Subcutaneous abdominal adipose tissue (tissue), 5 donors: ENCODE measurements at regions not wholly inside any gene's neighbourhood (a gene's known extent, or its start where the extent isn't known, plus 50 kb on each side); places are given as distances from the start of the nearest gene placed in this dataset.

Experiments used
- H3K27ac ChIP-seq: one replicate; pipeline ENCODE4 v1.7.0; 2013; ENCODE audit warnings: low read depth, mild to moderate bottlenecking, inconsistent platforms, low read length, moderate library complexity
- H3K27me3 ChIP-seq, 5 donors: one replicate each; pipeline ENCODE4 v1.7.0; 2013; ENCODE audit warnings: low read length in 5 of 5, inconsistent platforms in 1 of 5; ENCODE audit not compliant: control insufficient read depth in 5 of 5, insufficient read depth in 4 of 5
- H3K36me3 ChIP-seq, 5 donors: one replicate each; pipeline ENCODE4 v1.7.0; 2013; ENCODE audit warnings: low read length in 5 of 5; ENCODE audit not compliant: control insufficient read depth in 5 of 5, insufficient read depth in 5 of 5
- H3K4me1 ChIP-seq, 5 donors: one replicate each; pipeline ENCODE4 v1.7.0; 2013; ENCODE audit warnings: low read length in 5 of 5, mild to moderate bottlenecking in 3 of 5, moderate library complexity in 1 of 5; ENCODE audit not compliant: control insufficient read depth in 5 of 5, insufficient read depth in 5 of 5
- H3K4me3 ChIP-seq, 5 donors: one replicate each; pipeline ENCODE4 v1.7.0; 2013; ENCODE audit warnings: low read length in 5 of 5, low read depth in 1 of 5
- H3K9ac ChIP-seq, 5 donors: one replicate each; pipeline ENCODE4 v1.7.0; 2013; ENCODE audit warnings: low read length in 5 of 5, mild to moderate bottlenecking in 4 of 5, moderate library complexity in 3 of 5
- H3K9me3 ChIP-seq, 5 donors: one replicate each; pipeline ENCODE4 v1.7.0; 2013; ENCODE audit warnings: low read length in 5 of 5; ENCODE audit not compliant: control insufficient read depth in 5 of 5
- donor health status: healthy.
- donor health status: healthy.
- donor health status: healthy.
- donor health status: healthy.
- donor health status: healthy.

DNA sequence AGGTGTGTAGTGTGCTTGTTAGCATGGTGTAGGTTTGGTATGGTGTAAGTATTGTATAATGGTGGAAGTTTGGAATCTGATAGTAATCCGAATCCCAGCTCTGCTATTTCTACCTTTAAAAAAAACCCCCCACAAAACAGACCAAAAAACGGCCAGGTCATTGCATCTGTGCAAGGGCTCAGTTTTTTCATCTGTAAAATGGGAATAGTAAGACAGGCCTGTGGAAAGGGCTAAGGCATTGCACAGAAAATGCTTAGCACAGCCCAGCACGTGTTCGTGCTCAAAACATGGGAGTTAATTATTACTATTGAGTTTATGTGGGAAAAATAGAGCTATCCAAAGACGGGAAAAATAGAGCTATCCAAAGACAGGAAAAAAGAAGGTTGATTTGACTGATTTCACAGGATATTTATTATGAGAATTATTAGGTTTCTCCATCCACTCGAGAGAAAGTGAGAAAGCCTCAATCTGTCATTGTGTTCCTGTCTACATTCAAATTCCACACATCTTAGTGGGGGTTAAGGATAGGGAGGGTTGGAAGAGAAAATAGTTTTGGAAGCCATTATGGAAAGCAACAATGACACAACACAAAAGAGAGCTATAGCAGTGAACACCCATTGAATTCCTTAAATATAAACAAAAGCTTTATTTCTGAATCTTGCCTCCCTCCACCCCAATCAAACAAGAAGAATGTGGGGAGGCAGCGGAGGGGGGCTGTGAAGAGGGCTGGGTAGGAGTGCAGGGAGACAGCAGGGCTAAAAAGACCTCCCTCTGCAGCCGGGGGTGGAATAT, 126.8 kb upstream of the MAX start:
- Histone ChIP-seq H3K4me3 (peak overlapping the region; percentile 46 to 81 (median 65)), H3K36me3 (no peaks in the 10 kb centered on the region), H3K27me3 (no peaks in the 10 kb centered on the region), H3K4me1 (peaks cover 0 to 34% (median 27%) of the 10 kb centered on the region in 5 donors), H3K9me3 (no peaks in the 10 kb centered on the region), H3K27ac (peak overlapping the region; percentile 74), H3K9ac (peak overlapping the region in 3 of 5 donors; percentile 64 to 80 (median 68))

DNA sequence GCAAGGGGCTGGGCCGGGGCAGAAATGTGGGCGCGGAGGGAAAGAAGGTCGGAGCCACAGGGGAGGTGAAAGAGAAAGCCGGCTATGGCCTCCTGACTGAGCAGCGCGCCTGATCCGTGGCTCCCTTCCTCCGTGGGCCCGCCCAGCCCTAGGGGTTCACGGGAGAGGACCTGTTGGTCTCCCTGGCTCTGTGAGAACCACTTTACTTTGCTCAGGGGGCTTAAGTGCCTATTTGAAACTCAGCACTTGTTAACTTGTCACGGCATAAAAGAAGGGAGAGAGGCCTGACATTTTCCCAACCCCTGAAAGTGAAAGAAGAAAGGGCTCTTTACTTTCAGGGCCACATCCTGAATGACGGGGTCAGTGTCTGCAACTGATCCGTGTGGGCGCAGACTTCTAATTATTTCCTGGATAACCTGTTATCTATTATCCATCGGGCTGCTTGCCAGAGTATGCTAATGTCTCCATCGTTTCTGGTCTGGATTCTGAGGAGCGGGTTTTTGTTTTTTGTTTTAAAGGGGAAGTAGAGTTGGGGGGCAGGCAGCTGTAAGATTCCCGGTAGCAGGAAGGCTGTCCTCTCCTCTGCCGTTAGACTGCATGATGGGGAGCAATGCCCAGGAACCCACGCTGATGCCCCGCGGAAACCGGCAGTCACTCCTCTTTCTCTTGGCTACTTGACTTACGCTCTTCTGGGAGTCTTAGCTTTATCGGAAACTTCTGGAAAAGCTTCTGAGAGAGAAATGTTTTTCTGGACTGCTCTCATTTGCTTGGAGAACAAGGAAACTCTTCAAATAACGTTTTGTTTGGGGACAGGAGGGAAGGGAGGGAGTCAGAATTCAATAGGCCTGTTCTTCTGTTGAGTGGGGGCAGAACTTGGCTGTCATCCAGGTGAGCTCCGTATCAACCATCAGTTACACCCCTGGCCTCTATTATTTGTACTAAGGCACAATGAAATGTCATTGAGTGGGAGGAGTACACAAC, 127.7 kb upstream of the MAX start:
- Histone ChIP-seq H3K27me3 (no peaks in the 10 kb centered on the region), H3K4me1 (peaks cover 0 to 28% (median 23%) of the 10 kb centered on the region in 5 donors), H3K36me3 (no peaks in the 10 kb centered on the region), H3K9ac (peak overlapping the region; percentile 64 to 94 (median 74)), H3K4me3 (peak overlapping the region; percentile 60 to 81 (median 70)), H3K9me3 (peaks cover 0 to 2% (median 0%) of the 10 kb centered on the region in 5 donors), H3K27ac (peak overlapping the region; percentile 74)

DNA sequence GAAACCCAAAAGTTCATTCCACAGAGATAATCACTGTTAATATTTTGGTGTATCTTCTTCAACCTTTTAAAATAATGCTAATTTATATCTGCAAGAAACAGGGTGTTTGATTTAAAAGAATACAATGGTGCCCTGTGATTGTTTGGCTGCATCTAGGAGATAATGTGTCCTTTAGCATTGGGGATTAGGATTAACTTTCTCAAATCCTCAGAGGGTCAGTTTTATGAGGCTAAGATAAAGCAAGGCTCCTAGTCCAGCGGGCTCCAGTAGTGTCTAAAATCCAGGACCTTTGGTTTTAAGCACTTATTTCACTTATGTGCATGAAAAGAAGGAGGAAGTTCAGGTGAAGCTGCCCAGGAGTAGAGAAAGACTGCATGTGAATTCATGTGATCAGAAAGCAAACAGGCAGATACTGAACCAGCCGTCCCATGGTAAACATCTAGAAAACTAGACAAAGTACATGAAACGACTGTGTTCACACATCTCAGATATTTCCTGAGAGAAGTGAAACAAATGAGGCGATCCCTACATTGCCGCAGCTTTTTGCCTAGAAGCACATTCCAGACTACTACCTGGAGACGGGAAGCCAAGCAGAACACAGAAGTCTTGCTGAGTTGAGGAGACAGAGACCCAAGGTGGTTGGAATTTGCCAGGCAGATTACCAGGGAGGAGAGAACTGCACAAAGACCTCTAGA, 129.1 kb upstream of the MAX start:
- Histone ChIP-seq H3K9ac (no peak overlapping the region), H3K27me3 (no peaks in the 10 kb centered on the region), H3K4me3 (no peak overlapping the region), H3K36me3 (no peaks in the 10 kb centered on the region), H3K9me3 (peaks cover 0 to 2% (median 0%) of the 10 kb centered on the region in 5 donors), H3K27ac (no peak overlapping the region), H3K4me1 (peaks cover 0 to 24% (median 20%) of the 10 kb centered on the region in 5 donors)

DNA sequence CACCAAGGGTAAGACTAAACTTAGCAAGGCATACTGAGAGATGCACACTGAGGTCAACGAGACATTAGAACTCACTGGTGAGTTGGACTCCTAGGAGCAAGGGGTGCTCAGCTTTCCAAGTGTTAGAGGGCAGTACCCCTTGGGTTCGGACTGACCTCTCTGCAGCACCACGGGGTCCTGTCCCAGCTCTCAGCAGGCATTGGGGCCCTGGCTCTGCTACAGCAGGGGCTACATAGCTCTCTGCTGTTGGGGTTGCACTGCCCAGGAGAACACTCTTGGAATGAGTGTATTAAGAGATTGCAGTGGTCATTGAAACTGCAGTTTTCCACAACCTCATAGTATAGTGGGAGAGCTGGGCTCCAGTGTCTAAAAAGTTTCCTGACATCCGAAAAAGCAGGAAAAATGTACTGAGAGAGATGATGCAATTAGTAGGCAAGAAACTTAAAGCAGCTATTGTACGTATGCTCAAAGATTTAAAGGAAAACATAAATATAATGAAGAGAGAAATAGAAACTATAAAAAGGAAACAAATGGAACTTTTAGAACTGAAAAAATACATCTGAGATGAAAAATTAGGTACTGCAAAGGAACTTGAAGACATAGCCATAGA, 132.5 kb upstream of the MAX start:
- no peak overlapping the region for H3K27ac ChIP-seq
- peaks cover 0 to 2% (median 0%) of the 10 kb centered on the region in 5 donors for H3K9me3 ChIP-seq
- no peaks in the 10 kb centered on the region for H3K27me3 ChIP-seq
- H3K9ac ChIP-seq = no peak overlapping the region
- no peak overlapping the region for H3K4me3 ChIP-seq
- no peaks in the 10 kb centered on the region for H3K36me3 ChIP-seq
- peaks cover 4 to 39% (median 33%) of the 10 kb centered on the region in 5 donors for H3K4me1 ChIP-seq

DNA sequence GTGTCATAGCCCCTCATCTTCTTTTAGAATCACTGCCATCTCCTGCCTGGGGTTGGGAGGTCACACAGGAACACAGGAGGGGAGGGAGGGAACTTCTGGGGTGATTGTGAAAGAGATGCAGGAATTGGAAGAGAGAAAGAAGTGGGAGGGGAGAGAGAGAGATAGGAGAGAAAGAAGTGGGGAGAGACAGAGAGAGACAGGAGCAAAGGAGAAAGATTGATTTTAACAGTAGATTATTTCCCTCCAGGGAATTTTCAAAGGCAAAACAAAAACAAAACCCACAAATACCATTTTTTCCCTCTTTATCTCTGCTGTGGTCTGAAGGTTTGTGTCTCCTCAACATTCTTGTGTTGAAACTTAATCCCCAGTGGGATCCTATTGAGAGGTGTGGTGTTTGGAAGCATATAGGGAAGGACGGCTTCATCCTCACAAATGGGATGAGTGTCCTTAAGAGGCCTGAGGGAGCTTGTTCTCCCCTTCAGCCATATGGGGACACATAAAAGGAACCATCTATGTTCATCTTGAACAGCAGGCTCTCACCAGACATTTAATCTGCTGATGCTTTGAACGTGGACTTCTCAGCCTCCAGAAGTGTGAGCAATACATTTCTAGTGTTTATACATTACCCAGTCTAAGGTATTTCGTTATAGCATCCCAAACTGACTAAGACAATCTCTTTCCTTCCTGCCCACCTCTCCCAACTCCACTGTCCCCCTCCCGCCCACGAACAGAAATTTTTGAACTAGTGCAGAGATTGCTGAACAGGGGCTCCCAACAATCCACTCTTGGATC, 134.9 kb upstream of the MAX start:
- no peak overlapping the region for H3K27ac ChIP-seq
- peaks cover 0 to 2% (median 0%) of the 10 kb centered on the region in 5 donors for H3K9me3 ChIP-seq
- no peak overlapping the region for H3K9ac ChIP-seq

DNA sequence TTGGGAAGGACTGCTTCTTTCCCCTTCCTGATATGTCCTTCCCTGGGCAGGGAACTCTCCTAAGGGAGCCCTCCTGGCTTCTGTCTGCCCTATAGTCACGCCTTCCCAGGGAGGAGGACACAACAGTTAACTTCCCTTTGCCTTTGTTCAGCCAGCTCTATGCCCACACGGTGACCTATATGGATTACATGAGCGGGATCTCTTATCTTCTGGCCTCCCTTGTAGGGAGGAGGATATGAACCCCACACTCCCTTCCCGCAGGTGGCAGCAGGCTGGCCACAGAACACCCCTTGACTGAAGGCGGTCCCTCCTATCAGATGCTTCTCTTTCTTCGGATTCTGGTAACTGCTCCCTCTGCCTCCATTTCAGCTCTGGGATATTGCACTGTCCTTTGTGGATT, 135.6 kb upstream of the MAX start:
- no peak overlapping the region for H3K9ac ChIP-seq
- no peak overlapping the region for H3K27ac ChIP-seq

More for the DNA sequence above, 134.9 kb upstream of the MAX start:
- peaks cover 4 to 34% (median 28%) of the 10 kb centered on the region in 5 donors for H3K4me1 ChIP-seq
- H3K36me3 ChIP-seq = no peaks in the 10 kb centered on the region
- H3K4me3 ChIP-seq = no peak overlapping the region
- no peaks in the 10 kb centered on the region for H3K27me3 ChIP-seq

DNA sequence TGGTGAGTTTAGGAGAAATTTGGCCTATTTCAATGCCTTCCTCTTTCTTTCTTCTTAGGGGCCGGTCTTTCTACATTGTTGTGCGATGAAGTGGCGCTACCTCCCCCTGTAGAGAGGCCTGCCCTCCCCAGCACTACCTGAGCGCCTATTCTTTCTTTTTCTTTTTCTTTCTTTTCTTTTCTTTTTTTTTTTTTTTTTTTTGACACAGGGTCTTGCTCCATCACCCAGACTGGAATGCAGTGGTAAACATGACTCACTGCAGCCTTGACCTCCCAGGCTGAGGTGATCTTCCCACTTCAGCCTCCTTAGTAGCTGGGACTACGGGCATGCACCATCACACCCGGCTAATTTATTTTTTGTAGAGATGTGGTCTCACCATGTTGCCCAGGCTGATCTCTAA, 136.1 kb upstream of the MAX start:
- Histone ChIP-seq H3K27ac (no peak overlapping the region), H3K27me3 (no peaks in the 10 kb centered on the region), H3K4me3 (no peak overlapping the region), H3K4me1 (peaks cover 4 to 34% (median 28%) of the 10 kb centered on the region in 5 donors), H3K36me3 (no peaks in the 10 kb centered on the region), H3K9me3 (peaks cover 0 to 2% (median 0%) of the 10 kb centered on the region in 5 donors), H3K9ac (no peak overlapping the region)

More for the DNA sequence above, 135.6 kb upstream of the MAX start:
- Histone ChIP-seq H3K4me1 (peaks cover 4 to 34% (median 28%) of the 10 kb centered on the region in 5 donors), H3K36me3 (no peaks in the 10 kb centered on the region), H3K9me3 (peaks cover 0 to 2% (median 0%) of the 10 kb centered on the region in 5 donors), H3K4me3 (no peak overlapping the region), H3K27me3 (no peaks in the 10 kb centered on the region)

DNA sequence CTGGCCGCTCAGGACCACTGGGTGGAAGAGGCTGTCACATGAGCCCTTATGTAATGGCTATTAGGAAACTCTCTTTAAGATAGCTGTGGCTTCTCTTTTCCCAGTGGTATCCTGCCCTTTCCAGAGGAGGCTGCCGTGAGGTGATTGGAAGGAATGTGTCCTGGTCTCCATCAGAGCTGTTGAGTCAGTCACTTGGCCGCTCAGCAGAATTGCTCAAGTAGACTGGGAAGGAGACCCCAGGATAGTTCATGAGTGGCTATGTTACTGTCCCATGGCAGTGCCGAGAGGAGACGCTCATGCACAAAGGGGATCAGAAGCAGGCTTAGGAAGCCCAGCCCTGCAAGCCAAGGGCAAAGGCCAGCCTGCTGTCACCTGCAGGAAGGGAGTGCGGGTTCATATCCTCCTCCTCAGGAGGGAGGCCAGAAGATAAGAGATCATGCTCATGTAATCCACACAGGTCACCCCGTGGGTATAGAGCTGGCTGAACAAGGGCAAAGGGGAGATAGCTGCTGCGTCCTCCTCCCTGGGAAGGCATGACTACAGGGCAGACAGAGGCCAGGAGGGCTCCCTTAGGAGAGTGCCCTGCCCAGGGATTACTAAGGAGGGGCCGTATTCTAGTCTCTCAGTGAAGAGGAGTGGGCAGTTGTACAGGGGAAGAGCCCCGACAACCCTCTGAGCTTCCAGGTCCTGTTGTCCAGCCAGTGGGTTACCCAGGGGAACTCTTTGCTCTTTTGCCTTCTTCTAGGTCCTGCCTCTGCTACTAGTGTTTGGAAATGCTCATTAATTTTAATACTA, 137.0 kb upstream of the MAX start:
- Histone ChIP-seq H3K9ac (peak overlapping the region in 1 of 5 donors; percentile 27), H3K27ac (no peak overlapping the region), H3K9me3 (peaks cover 0 to 2% (median 0%) of the 10 kb centered on the region in 5 donors), H3K27me3 (no peaks in the 10 kb centered on the region), H3K4me1 (peaks cover 4 to 34% (median 28%) of the 10 kb centered on the region in 5 donors), H3K36me3 (no peaks in the 10 kb centered on the region), H3K4me3 (peak overlapping the region in 3 of 5 donors; percentile 23 to 41 (median 37))
